GM19025 (cell line): ENCODE measurements at regions not wholly inside any gene's neighbourhood (a gene's known extent, or its start where the extent isn't known, plus 50 kb on each side); places are given as distances from the start of the nearest gene placed in this dataset.
"Not testable (repeated sequence)": the region's sequence is repeated elsewhere in the genome, so short reads cannot be mapped to it uniquely, and the experiment has no call there.

Experiments
- ATAC-seq: cut with Tn5 transposase; IDR thresholded peaks from one replicate; pipeline ENCODE4 v1.9.1; 2021; ENCODE audit warnings: mild to moderate bottlenecking, low read depth, moderate library complexity; ENCODE audit not compliant: unreplicated experiment

DNA sequence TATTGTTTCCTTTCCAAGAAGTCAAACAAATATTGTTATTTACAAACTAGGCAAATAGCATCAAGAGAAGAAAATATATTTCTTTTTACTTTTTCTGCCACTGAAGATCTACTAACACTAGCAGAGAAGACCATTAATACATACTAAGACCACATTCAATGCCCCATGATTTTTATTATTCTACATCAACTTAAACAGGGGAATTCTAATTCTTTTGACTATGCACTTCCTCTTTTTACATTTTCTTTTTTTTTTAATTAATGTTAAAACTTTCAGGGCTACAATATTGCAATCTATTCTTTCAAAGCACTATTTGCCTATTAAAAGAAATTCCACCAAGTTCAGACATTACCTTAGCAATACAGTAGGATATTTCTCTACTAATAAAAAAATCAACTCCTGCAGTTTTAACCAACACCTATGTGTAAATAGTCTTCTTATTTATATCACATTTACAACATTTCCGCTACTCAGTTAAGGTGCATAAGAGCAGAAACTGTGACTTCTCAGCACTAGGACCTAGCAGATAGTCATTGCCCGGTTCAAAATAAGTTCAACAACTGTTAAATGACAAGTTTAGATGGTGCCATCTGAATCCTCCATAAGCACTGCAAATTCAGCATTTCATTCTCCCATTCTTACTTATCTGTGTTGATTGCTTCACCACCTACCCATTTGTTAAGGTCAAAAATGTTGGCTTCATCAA, 513.5 kb downstream of the TTLL7 start:
- ATAC-seq: not testable (repeated sequence)

DNA sequence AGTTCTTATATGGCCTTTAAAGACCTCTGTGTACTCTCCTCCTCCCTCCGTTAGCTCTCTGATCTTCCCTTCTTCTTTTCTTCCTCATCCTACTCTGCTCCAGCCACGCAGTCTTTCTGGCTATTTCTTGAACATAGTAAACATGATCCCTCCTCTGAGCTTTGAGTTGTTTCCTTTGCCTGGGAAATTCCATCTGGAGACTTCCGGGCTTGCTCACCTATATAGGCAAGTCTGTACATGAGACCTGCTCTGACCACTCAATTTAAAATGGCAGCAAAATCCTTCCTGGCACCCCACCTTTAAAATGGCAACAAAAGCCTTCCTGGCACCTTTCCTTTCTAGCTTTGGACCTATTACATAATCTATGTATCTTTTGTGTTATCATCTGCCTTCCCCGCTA, 517.6 kb downstream of the TTLL7 start:
- ATAC-seq: not testable (repeated sequence)

DNA sequence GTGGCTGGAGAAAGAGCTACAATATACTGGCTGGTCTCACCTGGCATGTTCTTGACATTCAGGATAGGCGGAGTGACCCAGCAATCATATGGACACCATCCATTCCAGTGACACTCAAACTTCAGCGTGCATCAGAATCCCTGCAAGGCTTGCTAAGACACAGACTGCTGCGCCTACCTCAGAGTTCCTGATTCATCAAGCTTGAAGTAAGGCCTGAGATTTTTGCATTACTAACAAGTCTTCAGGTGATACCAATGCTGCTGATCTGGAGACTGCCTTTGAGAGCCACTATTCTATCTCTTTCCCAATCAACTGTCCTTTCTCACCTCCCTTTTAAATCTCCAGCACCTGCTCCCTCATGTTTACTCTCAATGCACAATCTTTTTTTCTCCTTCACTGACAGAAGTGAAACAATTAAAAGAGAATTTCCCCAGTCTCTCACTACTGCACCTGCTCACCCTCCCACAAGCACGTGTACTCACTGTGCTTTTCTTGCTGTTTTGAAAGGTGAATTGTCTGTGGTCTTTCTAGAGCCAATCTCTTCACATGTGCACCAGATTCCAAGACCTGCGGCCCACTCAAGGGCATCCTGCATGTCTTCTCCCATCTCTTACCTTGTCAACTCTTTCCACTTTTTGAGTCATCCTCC, 519.2 kb downstream of the TTLL7 start:
- peak; percentile 51 for ATAC-seq

DNA sequence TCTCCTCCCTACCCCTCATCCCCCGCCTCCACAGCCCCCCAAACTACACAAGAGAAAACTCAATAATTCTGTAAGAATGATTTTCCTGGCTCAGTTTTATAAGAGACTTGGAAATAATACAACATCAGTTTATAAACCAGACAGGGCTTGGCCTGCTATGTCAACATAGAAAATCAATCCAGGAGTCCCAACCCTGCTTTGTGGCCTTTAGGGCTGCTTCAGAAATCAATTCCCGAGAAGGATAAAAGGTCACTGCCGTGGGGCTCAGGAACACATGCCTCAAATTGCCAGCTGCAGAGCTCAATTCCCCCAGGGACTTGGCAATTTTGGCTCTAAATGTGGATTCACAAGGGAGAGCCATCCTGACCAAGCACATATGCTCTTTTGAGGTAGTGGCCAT, 520.8 kb downstream of the TTLL7 start:
- ATAC-seq: not testable (repeated sequence)

DNA sequence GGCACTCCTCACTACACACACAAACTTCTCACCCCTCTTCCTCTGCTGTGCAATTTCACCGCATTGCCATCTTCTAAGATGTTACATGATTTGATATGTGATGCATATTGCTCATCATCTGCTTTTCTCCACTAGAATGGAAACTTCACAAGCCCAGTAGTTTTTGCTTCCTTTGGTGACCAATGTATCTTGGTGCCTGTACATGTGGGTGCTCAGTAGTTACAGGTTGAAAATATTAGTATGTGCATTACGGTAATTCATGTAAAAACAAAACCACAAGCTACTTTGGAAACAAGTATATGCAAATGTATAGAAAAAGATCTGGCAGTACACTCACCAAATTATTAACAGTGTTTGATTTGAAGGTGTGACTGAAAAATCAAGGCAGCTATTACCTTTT, 522.4 kb downstream of the TTLL7 start:
- ATAC-seq: peak; percentile 61

DNA sequence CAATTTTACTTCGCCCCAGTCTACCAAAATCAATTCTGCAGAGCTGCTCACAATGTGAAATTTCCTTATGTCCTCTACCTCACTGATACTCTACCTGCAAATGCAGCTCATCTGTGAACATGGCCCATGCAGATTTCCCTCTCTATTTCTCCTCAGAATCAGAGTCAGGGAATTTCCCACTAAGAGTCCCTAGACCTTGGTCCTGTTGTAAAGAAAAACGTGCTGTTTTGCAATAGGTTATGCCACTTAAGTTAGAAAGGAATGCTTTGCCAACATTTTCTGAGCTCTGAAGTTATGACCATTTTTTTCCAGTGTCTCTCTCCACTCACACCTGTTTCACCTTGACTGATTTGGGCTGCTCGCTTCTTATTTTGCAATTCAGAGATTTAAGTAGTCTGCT, 524.0 kb downstream of the TTLL7 start:
- not testable (repeated sequence) for ATAC-seq

DNA sequence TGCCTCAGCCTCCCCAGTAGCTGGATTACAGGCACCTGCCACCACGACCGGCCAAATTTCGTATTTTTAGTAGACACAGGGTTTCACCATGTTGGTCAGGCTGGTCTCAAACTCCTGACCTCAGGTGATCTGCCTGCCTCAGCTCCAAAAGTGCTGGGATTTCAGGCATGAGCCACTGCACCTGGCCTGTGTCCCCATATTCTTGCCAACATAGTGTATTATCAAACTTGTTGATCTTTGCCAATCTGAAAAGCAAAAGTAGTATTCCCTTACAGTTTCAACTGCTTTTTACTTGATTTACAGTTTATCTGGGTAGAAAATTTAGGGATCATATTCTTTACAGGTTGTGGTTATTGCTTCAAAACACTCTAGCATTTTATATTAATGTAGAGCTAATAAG, 524.9 kb downstream of the TTLL7 start:
- not testable (repeated sequence) for ATAC-seq

DNA sequence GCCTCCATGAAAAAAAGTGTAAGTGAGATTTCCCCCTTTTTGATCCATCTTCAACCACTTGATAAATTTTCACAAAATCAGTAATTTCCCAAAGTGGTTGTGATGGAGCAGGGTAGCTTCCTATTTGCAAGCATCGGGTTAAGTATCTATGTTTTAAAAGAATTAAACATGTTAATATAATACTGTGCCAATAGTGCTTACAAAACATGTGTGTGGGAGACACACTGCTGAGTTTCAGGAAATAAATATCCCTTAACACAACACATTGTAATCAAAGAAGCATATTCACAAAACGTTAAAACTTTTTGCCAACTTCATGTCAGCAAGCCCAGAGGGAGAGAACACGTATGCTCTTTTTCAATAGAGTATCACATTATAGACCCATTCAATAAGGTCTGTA, 526.9 kb downstream of the TTLL7 start:
- not testable (repeated sequence) for ATAC-seq

DNA sequence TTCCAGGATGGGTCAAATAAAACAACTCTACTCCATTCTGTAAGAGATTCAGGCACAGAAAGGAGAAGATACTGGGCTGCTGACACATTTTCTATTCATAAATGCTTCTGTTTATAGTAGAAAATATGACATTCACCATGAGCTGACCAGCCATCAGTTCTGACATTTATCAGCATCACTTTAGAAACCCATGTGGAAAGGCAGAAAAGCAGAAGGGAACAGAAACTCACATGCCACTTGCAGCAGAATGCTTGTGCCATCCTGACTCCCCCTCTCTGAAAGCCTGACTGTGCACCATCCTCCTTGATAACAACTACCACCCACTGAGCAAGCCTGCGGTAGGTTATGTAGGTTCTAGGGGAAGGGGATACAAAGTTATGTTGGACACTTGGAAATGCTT, 527.7 kb downstream of the TTLL7 start:
- peak; percentile 47 for ATAC-seq

DNA sequence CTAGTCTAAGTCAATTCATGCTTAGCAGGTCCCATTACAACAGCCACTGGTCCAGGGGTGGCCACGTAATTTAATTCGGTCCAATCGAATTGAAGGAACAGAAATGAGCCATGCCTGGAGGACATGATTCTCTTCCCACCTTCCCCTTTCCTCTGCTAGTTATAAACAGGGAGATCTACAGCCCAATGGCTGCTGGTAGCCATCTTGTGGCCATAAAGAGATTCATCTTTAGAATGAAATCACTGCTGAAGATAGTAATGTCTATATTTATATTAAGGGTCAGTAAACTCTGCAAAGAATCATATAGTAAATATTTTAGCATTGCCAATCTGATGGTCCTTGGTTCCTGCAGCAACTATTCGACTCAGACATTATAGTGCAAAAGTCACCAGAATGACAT, 530.6 kb downstream of the TTLL7 start:
- ATAC-seq: not testable (repeated sequence)

DNA sequence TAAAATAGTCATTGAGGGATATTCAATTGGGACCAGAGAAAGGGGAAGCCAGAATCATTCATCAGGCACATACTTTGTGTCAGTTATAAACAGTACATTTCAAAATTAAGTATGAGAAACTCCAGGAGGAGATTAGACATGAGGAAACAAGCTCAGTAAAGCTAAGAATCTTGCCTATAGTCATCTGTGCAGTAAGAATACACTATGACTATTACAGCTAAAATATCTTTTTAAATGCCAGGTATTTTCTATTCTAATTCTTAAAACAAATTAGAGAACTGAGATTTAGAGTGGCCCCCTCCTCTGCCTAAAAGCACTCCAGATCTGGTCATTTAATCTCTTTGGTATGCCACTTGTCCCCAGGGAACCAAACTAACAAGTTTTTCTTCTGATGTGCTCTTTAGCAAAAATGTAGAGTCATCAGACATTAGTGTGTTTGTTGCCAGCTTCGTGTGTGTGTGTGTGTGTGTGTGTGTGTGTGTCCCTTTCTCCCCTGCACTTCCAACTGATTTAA, 541.1 kb downstream of the TTLL7 start:
- not testable (repeated sequence) for ATAC-seq

DNA sequence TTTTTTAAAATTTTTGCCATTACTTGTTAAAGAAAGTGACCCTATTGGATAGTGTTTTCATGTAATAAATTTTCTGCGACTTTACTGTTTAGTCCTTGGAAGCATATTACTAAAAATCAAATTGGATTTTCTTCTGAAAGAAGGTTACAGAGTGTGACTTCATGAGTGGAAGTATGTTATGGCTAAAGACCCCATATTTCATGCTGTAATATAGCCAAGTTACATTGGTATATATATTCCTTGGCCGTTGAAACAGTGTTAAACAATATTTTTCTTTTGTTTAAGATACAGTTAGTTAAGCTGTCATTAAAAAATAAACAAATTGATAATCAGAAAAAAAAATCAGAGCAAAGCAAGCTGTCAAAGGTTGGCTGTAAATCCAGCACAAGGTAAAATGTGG, 541.7 kb downstream of the TTLL7 start:
- ATAC-seq: not testable (repeated sequence)

DNA sequence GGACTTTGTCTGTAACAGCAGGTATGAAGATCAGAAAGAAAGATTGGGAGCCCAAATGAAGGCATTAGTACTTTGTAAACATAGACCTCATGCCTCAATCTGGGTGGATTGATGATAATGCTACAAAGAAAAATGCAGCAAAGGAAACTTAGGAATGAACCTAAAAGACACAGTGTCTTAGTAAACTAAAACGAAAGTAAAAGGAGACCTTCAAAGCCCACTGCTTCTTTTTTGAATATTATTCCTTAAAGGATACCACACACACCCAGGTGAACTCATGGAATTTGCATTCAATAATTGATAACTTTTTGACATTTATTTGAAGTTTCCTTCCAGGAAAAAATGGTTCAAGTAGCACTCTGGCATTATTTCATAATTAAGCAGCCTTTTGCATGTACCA, 543.2 kb downstream of the TTLL7 start:
- not testable (repeated sequence) for ATAC-seq

DNA sequence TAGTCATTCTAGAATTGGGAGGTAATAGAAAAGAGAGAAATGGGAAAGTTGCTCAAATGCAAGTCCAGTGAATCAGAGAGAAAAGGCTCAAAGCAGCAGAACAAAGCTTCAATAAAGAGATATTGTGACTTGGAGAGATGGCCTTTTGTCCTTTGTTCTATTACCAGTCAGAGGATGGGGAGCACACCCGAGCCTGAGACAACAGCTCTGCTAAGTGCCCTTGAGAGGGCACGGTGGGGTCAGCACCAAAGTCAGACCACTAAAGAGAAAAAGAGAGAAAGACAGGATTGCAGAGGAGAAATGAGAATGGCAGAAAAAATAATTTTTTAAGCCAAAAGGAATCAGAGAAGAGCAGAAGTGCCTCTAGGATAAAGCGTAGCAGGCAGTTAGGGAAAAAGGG, 553.1 kb downstream of the TTLL7 start:
- ATAC-seq: not testable (repeated sequence)

DNA sequence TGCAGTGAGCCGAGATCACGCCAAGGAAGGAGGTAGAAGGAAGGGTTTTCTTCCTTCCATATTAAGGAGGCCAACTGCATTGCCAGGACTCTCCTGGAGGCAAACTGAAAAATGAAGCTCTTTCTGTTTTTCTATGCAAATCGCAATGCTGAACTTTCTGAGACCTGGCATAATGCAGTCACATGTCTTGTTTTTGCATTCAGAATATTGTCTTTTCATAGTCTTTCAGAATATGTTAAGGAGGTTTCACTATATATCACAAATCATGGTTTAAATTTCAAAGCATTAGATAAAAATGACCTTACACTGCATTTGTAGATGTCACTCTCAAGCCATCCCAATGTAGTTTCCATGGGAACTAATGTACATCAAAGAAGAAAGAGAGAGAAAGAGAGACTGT, 556.5 kb downstream of the TTLL7 start:
- not testable (repeated sequence) for ATAC-seq

DNA sequence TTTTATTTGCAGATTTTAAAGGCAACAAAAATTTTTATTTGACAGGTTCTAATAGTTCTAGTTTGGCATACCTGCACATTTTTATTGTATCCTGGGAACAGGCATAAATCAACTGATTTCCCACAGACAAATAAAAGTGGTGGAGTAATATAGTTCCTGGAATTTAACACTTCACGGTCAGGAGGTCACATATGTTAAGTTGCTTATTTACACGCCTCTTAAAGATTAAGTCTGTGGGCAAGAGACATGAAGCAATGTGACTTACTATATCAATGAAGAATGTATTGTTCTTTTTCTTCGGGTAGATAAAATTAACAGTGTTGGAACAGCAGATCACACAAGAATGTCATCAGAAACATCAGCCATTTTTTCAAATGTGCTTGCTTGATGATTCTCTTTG, 558.3 kb downstream of the TTLL7 start:
- not testable (repeated sequence) for ATAC-seq

DNA sequence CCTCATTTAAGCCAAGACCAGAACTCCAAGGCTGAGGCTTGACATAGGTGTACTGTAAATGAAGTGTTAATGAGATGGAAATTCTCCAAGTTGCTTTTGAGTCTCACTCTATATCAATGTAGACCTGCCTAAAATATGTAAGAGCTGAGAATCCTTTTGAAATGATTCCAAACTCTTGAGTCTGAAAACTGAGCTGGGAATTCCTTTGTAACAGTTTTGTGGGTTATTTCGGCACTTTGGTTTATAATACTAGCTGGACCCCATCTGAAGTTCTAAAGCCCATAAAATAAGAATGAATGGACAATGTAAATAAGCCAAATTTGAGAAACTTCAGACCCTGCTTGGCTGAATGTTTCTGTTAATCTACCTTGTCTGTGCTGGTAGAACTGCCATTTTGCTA, 558.9 kb downstream of the TTLL7 start:
- not testable (repeated sequence) for ATAC-seq

DNA sequence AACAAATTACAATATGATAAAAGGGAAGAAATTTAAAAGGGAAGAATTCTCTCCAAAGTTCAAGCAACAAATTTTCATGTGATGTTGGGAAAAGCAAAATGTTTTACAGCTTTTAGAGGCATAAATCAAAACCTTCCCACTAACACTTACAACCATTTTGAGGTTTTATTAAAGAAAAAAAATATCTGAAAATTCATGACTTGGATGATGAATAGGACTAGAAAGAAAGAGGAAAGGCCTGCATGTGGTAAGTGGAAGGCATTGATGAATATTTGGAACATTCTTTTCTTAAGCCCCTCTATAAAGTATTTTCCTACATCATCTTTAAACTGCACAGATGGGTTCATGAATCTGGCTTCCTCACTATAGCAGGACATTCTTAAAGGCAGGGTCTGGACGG, 560.6 kb downstream of the TTLL7 start:
- ATAC-seq: not testable (repeated sequence)

DNA sequence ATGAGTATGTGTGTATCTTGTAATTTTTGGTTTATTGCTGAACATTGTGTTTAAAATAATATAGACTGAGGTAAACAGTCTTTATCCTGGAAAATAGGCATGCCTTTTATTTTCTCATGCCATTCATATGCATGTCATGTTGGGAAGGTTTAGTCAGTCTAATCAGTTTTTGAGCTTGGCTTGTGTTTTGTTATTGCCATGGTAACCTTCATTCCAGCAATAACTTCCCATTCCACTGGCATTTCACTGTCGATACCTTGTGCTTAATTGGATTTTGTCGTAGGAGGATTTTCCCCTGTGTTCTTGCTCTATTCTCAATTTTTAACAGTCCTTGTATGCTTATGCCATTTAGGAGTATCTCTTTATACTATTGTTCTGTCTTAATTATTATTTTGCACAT, 563.6 kb downstream of the TTLL7 start:
- ATAC-seq: not testable (repeated sequence)

DNA sequence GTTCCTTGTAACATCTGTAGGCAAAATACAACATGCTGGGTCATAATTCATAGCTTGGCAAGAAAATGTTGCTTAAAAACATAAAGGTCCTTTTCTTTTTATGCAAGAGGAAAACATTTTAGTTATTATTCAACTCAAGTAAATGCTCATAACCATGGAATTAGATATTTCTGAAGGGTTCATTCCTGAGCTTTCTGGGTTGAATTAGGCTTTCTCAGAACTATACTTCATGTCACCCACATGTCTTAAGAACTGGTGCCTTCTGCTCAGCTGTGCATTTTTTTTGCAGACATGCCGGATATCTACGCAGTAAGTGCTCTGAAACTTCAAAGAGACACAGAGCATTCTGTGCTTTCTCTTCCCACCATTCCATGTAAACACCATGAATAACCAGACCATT, 571.4 kb downstream of the TTLL7 start:
- ATAC-seq: not testable (repeated sequence)

DNA sequence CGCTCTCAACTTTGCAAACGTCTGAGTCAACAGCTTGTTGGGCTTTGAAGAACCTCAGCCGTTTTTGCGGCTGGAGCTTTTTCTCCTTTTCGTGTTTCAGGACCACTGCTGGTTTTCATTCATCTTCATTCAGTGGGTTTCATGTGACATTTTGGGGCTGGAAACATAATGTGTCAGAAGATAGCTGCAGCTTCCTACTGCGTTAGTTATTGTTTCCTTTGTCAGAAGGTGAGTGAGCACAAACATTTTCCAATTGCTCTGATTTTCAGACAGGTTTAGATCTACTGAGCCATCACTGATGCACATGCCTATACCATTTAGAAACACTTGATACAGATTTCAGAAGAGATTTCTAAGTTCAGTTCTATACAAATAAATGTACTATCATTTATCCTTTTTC, 575.5 kb downstream of the TTLL7 start:
- ATAC-seq: not testable (repeated sequence)

DNA sequence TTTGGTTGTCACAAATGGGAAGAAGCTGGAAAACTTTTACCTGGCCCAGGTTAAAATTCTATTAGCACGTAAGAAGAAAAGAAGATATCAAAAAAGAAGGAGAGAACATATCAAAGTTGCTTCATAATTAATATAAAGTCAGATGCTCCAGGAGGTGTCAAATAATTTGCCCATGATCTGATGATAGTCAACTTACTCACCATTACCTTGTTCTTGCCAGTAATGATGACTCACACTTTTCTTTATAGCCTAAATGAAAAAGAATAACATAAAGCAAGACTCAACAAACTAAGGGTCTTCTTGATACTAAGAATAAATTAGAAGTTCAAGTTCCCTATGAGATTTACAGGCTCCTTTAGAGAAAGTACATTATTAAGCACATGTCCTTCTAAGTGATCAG, 580.4 kb downstream of the TTLL7 start:
- ATAC-seq: no peak
